ENCODE measurements at regions not wholly inside any gene's neighbourhood (a gene's known extent, or its start where the extent isn't known, plus 50 kb on each side); places are given as distances from the start of the nearest gene placed in this dataset.

DNA sequence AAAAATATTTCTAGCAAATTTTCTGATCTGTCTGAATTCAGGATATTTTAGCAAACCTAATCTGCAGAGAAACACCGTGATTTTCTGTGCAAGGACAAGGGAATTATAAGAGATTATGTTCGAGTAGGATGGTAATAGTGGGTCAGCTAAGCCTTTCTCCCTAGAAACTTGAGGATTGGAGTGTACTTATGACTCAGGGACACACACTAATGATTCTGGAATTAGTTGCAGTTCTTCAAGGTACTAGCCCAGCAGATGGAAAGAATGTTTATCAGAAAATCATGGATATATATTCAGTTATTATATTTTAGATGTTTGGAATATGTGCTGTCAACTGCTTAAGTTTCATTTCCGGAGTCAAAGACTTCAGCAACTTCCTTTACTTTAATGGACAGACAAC, 177.1 kb upstream of the MAP3K7 start:
- no peak for TF ChIP-seq EZH2phosphoT487 (IDR thresholded peaks at IDR 0.05; ENCODE audit: borderline replicate concordance, low read length)
- TF ChIP-seq CTCF (conservative IDR thresholded peaks at IDR 0.05; ENCODE audit: low read depth, low read length) = no peak

All from PC-3 (cell line).